Activated gamma-delta T cell (primary cell): ENCODE measurements at regions not wholly inside any gene's neighbourhood (a gene's known extent, or its start where the extent isn't known, plus 50 kb on each side); places are given as distances from the start of the nearest gene placed in this dataset.

Experiments used
- DNase-seq: peaks from one replicate; lab custom pipeline; 2025; lab: John Stamatoyannopoulos, UW

DNA sequence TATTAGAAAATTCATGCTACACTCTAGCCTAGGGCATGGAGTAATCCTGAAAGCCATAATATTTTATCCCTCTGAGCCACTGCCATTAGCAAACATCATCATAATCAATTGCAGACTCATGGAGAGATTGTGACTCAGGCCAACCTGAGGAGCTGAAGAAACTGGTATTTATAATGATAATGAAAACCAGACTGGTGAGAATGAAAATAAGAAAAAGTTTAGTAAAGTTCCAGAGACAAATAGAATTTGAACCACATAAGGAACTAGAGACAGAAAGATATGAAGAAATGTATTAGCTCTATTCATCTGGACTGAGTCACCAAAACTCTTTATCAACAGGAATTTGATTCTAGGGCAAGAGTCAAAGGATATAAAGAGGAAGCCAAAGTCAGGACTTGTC is 158.7 kb downstream of the DRD1 start:
- no peak for DNase-seq

DNA sequence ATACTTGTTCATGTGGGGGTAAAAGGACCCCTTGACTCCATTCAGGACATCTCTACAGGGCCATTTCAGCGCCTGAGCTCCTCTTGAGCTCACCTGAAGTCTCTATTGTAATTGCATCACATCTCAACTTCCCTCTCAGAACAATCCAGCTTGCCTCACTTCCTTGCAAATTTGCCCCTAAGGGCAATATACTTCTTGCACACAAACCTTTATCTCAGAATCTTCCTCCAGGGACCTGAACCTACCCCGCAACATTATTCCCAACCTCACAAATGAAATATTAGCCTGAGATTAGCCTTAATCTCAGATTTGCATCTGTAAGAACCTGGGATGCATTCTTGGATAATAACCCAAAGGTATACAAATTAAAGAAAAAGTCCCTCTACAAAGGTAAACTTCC is 159.2 kb downstream of the DRD1 start:
- no peak for DNase-seq

DNA sequence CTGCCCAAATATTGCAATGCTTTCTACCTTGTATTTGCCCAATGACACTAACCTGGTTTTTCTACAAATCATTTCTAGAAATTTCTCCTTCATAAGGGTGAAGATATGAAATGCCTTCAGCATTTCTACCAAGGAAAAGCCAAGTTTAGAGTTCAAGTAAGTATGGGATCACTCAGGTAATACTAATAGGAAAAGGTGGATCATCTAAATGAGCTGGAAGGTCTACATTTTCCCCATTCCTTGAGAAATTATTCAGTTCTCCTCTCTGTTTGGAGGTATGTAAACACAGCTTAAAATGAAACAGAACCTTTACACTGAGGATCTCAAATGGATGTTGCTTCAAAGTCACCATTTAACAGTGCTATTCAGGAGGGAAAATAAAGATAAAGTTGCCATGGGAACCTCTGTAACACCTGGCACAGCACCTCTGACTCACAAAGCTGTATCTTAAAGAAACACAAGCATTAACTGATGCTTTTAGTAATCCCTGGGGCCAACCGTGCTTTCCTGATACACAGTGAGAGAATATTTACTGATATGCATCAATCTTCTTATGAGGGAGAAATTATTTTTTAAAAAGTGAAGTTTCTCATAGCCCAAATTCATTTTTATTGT is 161.3 kb downstream of the DRD1 start:
- no peak for DNase-seq

DNA sequence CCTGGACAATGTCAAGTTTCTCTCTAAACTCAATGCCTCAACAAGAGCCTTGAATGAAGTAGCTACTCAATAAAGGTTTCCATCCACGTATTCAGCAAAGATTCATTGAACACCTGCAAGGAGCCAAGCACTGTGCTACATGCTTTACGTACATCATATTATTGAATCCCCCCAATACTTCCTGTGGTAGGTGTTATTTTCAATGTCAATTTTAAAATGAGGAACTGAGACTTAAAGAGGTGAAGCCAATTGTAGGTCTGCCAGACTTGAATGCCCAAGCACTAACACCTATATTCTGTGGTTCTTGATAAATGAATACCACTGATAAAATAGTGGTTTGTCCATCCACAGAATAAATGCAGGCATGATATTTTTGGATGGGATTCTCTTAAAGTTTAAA is 162.3 kb downstream of the DRD1 start:
- DNase-seq, result no peak

DNA sequence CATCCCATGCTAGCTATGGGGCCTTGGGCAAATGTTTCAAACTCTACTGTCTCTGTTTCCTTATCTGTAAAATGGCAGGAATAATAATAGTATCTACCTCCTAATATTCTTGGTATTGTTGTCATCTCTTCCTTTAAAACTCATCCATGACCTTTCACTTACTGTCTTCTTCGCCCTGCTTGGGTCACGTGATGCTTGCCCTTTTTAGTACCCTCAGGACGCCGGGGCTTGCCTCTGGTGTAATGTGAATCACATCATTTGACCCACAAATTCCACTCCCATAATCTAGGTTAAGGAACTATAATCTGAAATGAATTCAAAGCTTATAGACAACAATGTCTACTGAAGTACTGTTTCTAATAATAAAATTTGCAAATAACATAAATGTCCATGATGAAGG is 162.7 kb downstream of the DRD1 start:
- no peak for DNase-seq

DNA sequence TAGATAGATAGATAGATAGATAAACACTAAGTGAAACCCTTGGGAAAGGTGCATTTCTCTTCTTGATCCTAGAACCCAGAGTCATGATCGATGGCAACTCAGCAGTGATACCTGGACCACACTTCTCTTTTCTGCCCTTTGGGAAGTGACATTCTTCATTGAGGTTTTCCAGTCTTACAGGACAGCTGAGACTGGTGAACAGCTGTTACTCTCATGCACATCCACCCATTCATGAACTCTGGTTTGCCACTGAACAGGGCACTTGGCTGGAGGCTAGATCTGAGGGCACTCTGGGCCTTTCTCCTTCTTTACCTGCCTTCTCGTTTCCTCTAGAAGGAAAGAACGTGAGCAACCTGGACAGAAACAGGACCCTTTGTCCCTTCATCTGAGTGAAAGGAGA is 164.5 kb downstream of the DRD1 start:
- no peak for DNase-seq

DNA sequence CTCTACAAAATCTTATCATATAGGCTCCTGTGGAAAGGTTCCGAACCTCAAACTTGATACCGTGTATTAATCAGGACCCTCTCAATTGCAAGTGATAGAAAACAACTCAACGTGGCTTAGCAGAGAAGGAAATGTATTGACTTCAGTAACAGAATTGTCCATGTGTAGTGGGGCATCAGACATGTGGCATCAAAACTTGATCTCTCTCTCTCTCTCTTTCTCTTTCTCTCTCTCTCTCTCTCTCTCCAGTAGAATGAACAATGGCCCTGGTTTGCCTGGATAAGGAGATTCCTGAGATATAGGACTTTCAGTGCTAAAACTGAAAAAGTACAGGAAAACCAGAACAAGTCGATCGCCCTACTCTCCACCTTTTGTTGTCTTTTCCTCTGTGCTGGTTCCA is 168.2 kb downstream of the DRD1 start:
- no peak for DNase-seq

DNA sequence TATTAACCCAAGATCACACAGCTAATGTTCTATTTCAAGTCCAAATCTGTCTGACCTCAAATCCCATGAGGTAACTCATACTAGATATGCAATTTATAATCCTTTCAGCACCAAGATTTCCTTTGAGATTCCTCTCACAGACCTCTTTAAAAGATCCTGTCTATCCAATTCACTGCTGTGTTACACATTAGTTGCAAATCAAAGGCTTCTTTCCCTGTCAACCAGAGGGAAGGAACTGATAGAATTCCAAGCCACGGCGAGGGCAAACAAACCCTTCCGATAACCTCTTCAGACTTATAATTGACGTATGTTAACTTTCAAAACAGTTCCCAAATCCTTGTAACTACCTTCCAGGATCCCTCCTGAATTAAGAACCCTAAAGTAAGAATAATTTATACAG is 168.9 kb downstream of the DRD1 start:
- no peak for DNase-seq

DNA sequence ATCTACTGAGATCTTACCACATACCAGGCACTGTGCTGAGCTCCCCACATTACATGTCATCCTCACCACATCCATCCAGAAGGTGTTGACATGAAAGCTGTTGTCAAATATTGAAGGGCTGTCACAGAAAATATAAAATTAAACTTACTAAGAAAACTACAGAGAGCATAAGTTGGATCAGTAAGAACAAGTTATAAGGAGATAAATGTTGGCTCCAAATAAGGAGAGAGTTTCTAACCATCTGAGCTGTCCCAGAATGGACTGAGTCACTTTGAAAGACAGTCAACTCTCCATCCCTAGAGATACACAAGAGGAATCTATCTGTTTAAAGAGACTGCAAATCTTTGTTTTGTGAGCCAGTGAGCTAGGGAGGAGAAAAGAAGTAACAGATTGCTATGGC is 169.8 kb downstream of the DRD1 start:
- DNase-seq, result no peak

DNA sequence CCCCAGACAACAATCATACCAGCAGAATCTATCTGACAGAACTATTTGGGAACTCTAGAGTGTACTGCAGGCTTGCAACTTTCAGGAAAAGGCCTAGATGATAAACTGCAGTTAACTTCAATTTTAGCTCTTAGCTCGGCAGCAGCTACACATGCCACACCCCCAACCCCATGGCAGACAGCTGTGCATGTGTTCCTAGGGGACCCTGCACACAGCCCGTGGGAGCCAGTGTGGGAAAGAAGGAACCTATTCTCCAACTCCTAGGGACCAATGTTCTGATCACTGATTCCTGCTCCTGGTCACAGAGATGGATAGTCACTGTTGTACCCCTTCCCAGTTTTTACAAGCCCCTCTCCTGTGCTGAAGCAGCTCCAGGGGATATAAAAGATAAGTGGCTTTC is 179.6 kb downstream of the DRD1 start:
- DNase-seq, result no peak

DNA sequence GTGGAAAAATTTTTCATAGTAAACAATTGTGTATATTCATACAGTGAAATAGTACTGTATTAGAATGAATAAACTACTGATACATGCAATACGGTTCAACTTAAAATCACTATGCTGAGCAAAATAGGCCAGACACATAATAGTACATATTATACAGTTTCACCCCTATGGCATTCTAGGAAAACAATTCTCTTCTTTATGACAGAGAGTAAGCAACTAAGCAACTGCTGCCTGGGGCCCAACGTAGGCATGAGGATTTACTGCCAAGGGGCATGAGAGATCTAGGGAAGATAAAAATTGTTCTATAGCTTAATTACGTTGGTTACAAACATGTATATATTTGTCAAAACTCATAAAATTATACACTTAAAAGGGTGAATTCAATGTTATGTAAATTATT is 180.2 kb downstream of the DRD1 start:
- no peak for DNase-seq

DNA sequence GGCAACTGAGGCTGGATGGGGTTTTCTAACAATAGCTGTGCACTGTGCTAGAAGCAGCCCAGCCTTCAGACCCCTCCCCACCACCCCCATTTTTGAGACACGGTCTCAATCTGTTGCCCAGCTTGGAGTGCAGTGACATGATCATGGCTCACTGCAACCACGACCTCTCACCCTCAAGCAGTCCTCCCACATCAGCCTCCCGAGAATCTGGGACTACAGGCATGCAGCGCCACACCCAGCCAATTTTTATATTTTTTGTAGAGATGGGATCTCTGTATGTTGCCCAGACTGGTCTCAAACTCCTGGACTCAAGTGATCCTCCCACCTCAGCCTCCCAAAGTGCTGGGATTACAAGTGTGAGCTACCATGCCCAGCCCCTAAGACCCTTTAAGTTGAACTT is 182.5 kb downstream of the DRD1 start:
- DNase-seq, result no peak

DNA sequence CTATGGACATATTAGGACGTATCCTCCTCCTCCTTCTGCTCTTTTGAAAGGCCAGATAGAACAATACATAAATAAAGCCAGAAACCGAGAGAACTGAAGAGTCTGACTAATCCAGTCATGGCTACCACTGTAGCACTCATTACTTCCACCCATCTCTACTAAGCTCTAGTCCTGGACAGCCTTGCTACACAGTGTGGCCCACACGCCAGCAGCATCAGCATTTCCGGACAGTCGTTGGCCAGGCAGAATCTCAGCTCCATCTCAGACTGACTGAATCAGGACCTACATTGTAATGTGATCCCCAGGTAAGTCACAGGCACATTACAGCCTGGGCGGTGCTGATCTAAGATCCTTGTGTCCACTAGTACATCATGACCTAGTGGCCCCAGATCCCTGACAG is 182.9 kb downstream of the DRD1 start:
- DNase-seq, result no peak

DNA sequence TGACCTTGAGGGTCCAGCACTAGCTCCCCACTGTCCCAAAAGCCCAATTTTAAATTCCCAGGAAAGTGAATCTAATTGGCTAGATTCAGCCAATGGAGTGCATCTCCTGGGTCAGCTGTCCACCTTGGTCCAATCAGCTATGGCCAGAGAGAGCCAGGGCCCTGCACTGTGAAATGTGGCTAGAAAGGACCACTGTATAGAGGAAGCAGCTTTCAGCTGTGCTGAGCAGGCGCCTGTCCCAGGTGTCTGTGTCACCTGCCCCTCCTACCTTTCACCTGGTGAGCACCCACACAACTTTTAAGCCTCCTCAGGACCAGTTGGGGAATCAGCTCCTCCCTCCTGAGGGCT is 186.2 kb downstream of the DRD1 start:
- no peak for DNase-seq

DNA sequence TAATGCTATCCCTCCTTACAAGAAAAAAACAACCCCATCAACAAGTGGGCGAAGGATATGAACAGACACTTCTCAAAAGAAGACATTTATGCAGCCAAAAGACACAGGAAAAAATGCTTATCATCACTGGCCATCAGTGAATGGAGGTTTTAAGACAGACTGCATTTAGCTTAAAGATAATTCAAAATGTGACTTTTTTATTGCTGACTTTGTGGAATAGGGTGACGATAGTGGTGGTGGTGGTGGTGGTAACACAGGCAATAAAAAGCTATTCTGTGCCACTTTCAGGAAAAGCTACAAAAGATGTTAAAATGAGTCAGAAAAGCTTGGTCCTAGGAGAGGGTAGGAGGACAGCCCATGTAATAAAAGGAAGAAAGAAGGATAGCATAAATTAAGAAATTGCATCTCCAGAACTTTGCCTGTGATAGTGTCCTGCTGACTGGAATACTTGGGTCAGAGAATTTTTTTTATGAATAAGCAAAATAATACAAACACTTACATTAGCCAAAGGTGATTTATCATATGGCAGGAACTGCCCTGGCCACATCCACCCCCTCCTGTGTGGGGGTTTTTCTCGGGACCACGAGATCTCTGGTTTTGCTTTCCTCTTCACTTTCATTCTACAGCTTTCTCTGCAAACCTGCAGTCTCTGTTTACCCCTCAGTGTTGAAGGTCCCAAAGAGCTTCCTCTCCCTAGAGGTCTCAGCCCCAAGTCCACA is 186.7 kb downstream of the DRD1 start:
- no peak for DNase-seq

DNA sequence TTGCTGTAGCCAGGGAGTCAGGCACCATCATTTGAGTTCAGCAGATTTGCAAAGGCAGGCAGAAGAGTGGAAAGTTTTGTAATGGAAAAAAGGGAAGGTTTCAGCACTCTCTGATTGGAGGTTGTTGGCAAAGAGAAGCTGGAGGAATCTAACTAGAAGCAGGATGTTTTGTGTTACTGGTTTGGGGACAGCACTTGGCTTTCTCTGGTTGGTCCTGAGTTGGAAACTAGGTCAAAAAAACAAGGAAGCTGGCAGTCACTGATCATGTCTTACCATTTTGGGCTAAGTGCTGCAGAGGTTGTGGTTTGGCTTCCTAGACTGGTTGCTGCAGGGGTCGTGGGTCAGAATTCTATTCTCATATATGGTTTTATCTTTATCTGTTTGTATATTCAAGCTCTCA is 189.8 kb downstream of the DRD1 start:
- DNase-seq, result no peak

DNA sequence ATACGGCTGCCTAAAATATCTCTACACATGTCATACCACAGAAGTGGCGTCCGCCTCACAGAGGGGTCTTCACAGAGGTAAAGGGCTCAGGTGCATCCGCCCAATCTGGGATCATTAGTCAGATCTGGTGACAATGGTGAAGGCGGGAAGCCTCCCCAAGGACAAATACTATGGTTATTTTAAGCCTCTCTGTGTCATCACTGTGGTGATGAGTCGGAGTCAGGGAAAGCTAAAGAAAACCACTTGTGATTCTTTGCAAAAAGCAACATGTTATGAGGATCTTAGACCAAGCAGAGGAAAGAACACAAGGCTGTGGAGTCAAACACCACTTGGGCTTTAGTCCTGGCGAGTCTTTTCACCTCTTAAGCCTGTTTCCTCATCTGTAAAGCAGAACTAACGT is 190.4 kb downstream of the DRD1 start:
- no peak for DNase-seq

DNA sequence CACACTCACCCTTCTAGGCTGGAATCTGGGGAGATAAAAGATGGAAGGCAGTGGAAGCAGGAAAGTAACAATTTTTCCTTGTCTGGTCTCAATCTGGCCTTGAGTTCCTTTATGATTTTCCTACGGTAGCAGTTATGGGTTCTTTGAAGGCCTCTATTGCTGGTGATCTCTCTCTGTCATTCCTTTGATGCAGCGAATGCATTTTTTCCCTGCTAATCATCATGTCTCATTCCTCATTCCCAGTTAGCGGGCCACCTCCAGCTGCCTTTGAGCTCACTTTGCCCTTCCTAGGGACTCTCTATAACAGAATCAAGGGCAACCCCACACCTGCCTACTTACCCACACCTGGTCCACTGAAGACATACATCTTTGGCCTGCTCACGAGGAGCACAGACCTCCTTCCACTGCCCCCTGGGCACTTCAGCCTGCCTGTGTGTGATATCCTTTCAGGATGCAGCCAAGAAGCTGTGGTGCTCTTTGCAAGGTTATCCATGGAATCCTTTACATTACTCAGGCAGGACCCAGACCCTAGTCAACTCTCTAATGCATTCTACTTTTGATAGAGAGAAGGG is 191.7 kb downstream of the DRD1 start:
- no peak for DNase-seq

DNA sequence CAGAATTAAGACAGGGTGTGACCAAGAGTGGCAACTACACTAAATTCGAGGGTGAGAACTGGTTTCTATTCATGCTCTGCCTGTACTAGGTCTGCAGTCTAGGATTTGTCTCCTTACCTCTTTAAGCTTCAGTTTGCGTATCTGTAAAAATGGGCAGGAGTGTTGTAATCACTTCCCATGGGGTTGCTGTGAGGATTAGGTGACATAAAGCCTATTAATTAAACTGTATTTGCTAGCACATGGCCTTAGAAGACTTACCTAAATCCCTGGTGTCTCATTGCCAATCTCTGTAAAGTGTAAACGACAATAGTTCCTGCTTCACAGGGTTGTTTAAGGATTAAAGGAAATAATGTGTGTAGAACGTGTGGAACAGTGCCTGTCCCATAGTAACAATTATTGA is 193.6 kb downstream of the DRD1 start:
- no peak for DNase-seq

DNA sequence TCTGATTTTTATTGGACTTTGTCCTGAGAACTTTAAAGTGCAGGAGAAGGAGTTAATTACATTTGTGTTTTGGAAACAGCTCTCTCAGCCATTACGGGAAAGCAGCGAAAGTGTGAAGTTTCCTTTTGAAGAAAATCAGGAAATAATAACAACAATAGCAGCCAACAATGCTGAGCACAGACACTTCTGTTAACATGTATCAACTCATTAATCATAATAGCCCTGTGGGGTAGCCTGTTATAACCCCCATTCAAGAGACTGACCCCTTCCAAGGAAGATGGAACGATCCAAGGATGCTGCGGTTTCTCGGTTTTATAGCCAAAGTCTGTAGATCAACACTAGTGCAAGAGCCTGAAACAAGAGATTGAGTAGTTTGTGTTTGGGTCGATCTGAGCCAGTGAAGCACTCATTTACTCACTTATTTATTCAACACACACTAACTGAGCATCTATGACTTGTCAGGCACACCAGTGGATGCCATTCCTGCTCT is 195.5 kb downstream of the DRD1 start:
- no peak for DNase-seq

DNA sequence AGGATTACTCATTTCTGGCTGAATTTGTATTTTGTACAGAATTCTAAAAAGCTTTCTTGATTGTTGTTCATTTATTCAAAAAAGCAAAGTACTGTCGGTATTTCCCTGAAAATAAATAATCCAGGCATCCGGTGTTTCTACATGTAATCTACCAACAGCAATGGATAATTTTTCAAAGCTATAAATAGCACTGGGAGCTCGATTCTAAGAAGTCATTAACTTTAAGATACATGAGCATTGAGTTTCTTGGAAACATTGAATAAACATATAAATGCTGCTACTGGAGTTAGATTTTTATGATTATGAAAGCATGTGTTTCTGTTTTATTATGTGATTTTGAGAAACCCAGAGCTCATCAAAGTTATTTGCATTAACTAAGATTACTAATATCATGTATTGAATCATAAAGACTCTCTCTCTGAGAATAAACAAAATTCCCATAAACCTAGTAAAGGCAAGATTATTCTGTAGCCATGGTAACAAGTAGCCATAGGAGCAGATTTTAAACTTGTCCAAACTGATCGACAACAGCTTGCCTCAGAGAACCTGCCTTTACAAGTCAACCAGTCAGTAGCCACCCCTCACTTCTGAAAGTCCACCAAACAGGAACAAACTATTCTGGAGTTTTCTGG is 197.0 kb downstream of the DRD1 start:
- DNase-seq, result no peak

DNA sequence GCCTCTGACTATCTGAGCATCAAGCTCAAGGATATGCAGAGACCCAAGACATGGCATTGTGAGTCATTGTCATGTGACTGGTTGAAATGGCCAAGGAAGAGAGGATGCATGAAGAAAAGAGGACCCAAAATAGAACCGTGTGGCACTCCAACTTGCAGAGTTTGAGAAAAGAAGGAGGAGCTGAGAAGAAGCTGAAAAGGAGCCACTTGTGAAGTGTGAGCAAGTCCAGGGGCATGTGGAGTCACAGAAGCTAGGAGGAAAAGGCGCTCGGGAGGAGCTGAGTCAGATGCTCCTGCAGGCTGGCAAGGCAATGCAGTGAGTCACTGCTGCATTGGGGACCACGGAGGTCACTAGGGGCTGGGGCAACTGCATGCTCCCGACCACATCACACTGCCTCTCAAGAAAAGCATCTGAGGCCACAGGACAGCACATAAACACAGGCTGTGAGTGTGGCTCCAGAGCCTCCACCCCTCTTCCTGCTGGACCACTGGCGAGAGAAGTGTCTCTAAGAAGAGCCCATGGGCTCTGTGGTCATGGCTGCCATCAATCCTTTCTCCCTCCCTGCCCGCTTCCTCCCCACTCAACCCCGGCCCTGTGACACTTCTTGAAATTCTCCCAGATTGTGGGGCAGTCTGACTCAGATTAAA is 197.6 kb downstream of the DRD1 start:
- no peak for DNase-seq

DNA sequence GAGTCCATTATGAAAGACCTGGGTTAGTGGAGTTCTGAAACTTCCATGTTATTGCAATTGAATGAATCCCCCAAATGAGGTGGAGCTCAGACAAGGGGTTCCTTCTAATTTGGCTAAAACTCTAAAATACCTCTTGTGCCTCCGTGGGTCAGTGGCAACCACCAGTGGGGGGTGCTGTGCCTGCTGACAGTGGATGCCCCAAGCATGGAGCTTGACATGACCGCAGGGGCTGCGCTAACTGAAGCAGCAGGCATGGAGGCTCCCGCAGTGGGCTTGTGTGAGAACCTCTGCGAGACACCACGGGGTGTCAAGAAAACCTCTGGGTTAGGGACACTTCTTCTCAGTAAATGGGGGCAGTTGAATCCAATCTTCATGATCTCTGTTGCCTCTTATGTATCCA is 200.5 kb downstream of the DRD1 start:
- no peak for DNase-seq
